OCI-LY1 (cell line): ENCODE measurements at regions not wholly inside any gene's neighbourhood (a gene's known extent, or its start where the extent isn't known, plus 50 kb on each side); places are given as distances from the start of the nearest gene placed in this dataset.

ENCODE experiments used
- H2AFZ ChIP-seq: fragments of 200-600 bp; sonication (generic), shearing (Covaris generic); 2 replicates; pipeline ENCODE4 v1.6.0; 2014; ENCODE audit warnings: antibody characterized with exemption, mild to moderate bottlenecking, low read length
- H3F3A ChIP-seq: fragments of 200-600 bp; sonication (generic), shearing (Covaris generic); 2 replicates; pipeline ENCODE4 v1.6.0; 2014; ENCODE audit warnings: mild to moderate bottlenecking, antibody characterized with exemption, low read length, moderate library complexity; ENCODE audit not compliant: insufficient read depth
- H3K27ac ChIP-seq: fragments of 200-600 bp; sonication (generic); 2 replicates; pipeline ENCODE4 v1.5.1; 2014; ENCODE audit warnings: low read length, mixed run types, mild to moderate bottlenecking, low read depth; ENCODE audit not compliant: poor library complexity, severe bottlenecking
- H3K27me3 ChIP-seq: fragments of 200-600 bp; sonication (generic); 2 replicates; pipeline ENCODE4 v1.6.0; 2014; ENCODE audit warnings: antibody characterized with exemption, mild to moderate bottlenecking, low read length, moderate library complexity; ENCODE audit not compliant: insufficient read depth
- H3K36me3 ChIP-seq: fragments of 200-600 bp; sonication (generic); 2 replicates; pipeline ENCODE4 v1.6.1; 2014; ENCODE audit warnings: mild to moderate bottlenecking, antibody characterized with exemption, low read length, moderate library complexity, mixed read lengths; ENCODE audit not compliant: insufficient read depth
- H3K4me1 ChIP-seq: fragments of 200-600 bp; sonication (generic); 2 replicates; pipeline ENCODE4 v1.5.1; 2014; ENCODE audit warnings: mild to moderate bottlenecking, low read length, moderate library complexity; ENCODE audit not compliant: insufficient read depth, severe bottlenecking
- H3K4me2 ChIP-seq: fragments of 200-600 bp; sonication (generic), shearing (Covaris generic); 2 replicates; pipeline ENCODE4 v1.6.1; 2014; ENCODE audit warnings: low read length
- H3K4me3 ChIP-seq: fragments of 200-600 bp; sonication (generic); 2 replicates; pipeline ENCODE4 v1.5.1; 2014; ENCODE audit warnings: low read length, low read depth, mild to moderate bottlenecking, mixed read lengths; ENCODE audit not compliant: poor library complexity, severe bottlenecking
- H3K79me2 ChIP-seq: fragments of 200-600 bp; shearing (Covaris generic); 2 replicates; pipeline ENCODE4 v1.6.1; 2016; ENCODE audit warnings: mixed run types, low read length, mixed read lengths; ENCODE audit not compliant: insufficient read depth
- H3K9ac ChIP-seq: fragments of 200-600 bp; sonication (generic), shearing (Covaris generic); 2 replicates; pipeline ENCODE4 v1.6.1; 2014; ENCODE audit warnings: mild to moderate bottlenecking, low read length, mixed read lengths
- H3K9me2 ChIP-seq: fragments of 200-600 bp; sonication (generic), shearing (Covaris generic); 2 replicates; pipeline ENCODE4 v1.6.1; 2014; ENCODE audit warnings: low read depth, mild to moderate bottlenecking, low read length, mixed read lengths
- H3K9me3 ChIP-seq: fragments of 200-600 bp; shearing (Covaris generic); 2 replicates; pipeline ENCODE4 v1.6.1; 2014; ENCODE audit warnings: low read length, mixed read lengths
- H4K20me1 ChIP-seq: fragments of 200-600 bp; sonication (generic), shearing (Covaris generic); 2 replicates; pipeline ENCODE4 v1.6.0; 2016; ENCODE audit warnings: mild to moderate bottlenecking, low read length; ENCODE audit not compliant: insufficient read depth
- CTCF ChIP-seq: fragments of 200-600 bp; sonication (generic), shearing (Covaris generic); IDR thresholded peaks from 2 replicates; pipeline ENCODE4 v1.5.1; 2017; ENCODE audit warnings: mild to moderate bottlenecking, antibody characterized with exemption, low read length, moderate library complexity, mixed read lengths
- EZH2 ChIP-seq: fragments of 200-600 bp; sonication (generic), shearing (Covaris generic); IDR thresholded peaks from 2 replicates; pipeline ENCODE4 v1.8.0; 2017; ENCODE audit warnings: borderline replicate concordance, mixed run types, mild to moderate bottlenecking, antibody characterized with exemption, low read length, moderate library complexity, mixed read lengths

GRCh38 chr13:31862828-31863227, 123.5 kb downstream of the RXFP2 start:
- Histone ChIP-seq H3K4me3 (no peak overlapping the region), H3K27me3 (no peaks in the 10 kb centered on the region; the same call in 1 of the 2 replicates), H3K36me3 (no peaks in the 10 kb centered on the region), H3K9me3 (no peaks in the 10 kb centered on the region), H2AFZ (no peak overlapping the region), H3F3A (no peaks in the 10 kb centered on the region), H4K20me1 (no peaks in the 10 kb centered on the region), H3K79me2 (no peaks in the 10 kb centered on the region), H3K4me1 (no peaks in the 10 kb centered on the region), H3K27ac (no peak overlapping the region), H3K9me2 (no peaks in the 10 kb centered on the region), H3K4me2 (no peak overlapping the region), H3K9ac (no peak overlapping the region)
- no peak for TF ChIP-seq CTCF
- no peak for TF ChIP-seq EZH2

GRCh38 chr13:31864307-31864706, 125.0 kb downstream of the RXFP2 start:
- Histone ChIP-seq H3K4me2 (no peak overlapping the region), H3F3A (no peaks in the 10 kb centered on the region), H3K4me1 (no peaks in the 10 kb centered on the region), H4K20me1 (no peaks in the 10 kb centered on the region), H3K4me3 (no peak overlapping the region), H2AFZ (no peak overlapping the region), H3K36me3 (no peaks in the 10 kb centered on the region), H3K27me3 (no peaks in the 10 kb centered on the region), H3K9me3 (no peaks in the 10 kb centered on the region), H3K9ac (no peak overlapping the region), H3K79me2 (no peaks in the 10 kb centered on the region), H3K27ac (no peak overlapping the region), H3K9me2 (no peaks in the 10 kb centered on the region)
- TF ChIP-seq EZH2 (no peak), CTCF (no peak)

- Histone ChIP-seq H3F3A (no peaks in the 10 kb centered on the region), H3K9me3 (no peaks in the 10 kb centered on the region), H3K9ac (no peak overlapping the region), H3K4me2 (no peak overlapping the region), H3K9me2 (no peaks in the 10 kb centered on the region), H3K4me1 (no peaks in the 10 kb centered on the region), H3K79me2 (no peaks in the 10 kb centered on the region), H3K27ac (no peak overlapping the region), H4K20me1 (no peaks in the 10 kb centered on the region), H3K27me3 (no peaks in the 10 kb centered on the region), H2AFZ (no peak overlapping the region), H3K36me3 (no peaks in the 10 kb centered on the region), H3K4me3 (no peak overlapping the region)
- no peak for TF ChIP-seq CTCF
- no peak for TF ChIP-seq EZH2
Measured at GRCh38 chr13:31866099-31866498, 126.8 kb downstream of the RXFP2 start.
